ENCODE measurements at regions not wholly inside any gene's neighbourhood (a gene's known extent, or its start where the extent isn't known, plus 50 kb on each side); places are given as distances from the start of the nearest gene placed in this dataset.
"Not testable (repeated sequence)": the region's sequence is repeated elsewhere in the genome, so short reads cannot be mapped to it uniquely, and the experiment has no call there.

DNA sequence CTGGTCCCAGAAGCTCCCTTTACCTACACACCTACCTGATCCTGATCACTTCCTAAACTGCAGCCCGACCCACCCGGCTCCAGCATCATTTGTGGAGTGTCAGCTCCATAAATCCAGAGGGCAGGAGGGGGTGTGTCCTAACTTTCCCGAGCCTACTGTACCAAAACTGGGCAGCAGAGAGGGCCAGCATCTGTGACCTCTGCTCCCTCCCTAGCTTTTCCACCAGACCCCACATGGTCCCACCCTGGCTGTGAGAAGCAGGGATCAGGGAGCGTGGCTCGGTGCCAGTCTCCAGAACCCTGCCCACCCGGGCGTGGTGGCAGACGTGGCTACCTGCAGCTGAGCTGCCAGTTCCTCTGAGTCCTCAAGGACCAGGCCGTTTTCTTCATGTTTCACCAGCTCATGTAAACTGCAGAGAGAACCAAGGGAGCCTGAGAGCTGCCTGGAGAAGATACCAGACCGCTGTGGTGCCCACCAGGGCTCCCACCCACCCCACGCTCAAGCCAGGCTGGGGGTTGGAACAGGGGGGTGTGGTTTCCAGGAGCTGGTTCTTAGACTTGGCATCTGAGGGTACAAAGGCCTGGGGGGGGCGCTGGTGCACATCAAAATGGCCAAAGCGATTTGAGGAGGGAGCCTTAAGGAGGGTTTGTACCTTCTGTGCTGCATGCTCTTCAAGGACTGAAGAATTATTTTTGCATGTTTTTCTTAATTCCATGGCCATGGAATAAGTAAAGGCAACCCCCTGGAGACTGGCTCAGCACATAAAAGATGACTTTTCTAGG, 76.7 kb upstream of the DRD5 start:
- DNase-seq, result no peak
- Histone ChIP-seq H3K4me1 (no peaks in the 10 kb centered on the region), H3K36me3 (no peaks in the 10 kb centered on the region), H3K4me3 (no peak overlapping the region), H3K27ac (replicated peaks) (no peak overlapping the region), H3K9me3 (replicated peaks) (no peaks in the 10 kb centered on the region), H3K27me3 (ENCODE audit: low read depth) (no peaks in the 10 kb centered on the region)
- intact Hi-C loops (cut with micrococcal nuclease), result no loop called here
- TF ChIP-seq, protein P1, sequence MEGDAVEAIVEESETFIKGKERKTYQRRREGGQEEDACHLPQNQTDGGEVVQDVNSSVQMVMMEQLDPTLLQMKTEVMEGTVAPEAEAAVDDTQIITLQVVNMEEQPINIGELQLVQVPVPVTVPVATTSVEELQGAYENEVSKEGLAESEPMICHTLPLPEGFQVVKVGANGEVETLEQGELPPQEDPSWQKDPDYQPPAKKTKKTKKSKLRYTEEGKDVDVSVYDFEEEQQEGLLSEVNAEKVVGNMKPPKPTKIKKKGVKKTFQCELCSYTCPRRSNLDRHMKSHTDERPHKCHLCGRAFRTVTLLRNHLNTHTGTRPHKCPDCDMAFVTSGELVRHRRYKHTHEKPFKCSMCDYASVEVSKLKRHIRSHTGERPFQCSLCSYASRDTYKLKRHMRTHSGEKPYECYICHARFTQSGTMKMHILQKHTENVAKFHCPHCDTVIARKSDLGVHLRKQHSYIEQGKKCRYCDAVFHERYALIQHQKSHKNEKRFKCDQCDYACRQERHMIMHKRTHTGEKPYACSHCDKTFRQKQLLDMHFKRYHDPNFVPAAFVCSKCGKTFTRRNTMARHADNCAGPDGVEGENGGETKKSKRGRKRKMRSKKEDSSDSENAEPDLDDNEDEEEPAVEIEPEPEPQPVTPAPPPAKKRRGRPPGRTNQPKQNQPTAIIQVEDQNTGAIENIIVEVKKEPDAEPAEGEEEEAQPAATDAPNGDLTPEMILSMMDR (IDR thresholded peaks at IDR 0.05; ENCODE audit: borderline replicate concordance), result no peak

DNA sequence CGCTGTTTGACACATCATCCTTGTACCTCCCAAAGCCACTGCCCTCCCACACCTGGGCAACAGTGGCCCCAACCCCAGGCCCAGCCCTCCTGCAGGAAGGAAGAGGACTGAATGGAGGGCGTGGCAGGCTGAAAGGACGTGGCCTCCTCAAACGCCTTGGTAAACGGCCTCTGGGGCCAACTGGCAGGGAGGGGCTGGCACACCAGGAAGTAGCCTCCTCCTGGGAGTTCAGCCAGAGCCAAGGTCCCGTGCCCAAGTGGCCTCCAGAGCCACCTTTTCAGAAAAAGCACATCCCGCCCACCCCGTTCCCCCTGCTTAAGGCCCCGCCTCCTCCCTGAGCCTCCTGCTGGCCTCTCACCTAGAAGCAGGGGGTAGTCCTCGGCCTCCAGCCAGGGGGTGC, 74.2 kb upstream of the DRD5 start:
- H3K27ac ChIP-seq (replicated peaks); H3K4me1 ChIP-seq; H3K9me3 ChIP-seq (replicated peaks); H3K36me3 ChIP-seq; intact Hi-C loops (cut with micrococcal nuclease); H3K4me3 ChIP-seq; DNase-seq; H3K27me3 ChIP-seq (ENCODE audit: low read depth): not testable (repeated sequence)

DNA sequence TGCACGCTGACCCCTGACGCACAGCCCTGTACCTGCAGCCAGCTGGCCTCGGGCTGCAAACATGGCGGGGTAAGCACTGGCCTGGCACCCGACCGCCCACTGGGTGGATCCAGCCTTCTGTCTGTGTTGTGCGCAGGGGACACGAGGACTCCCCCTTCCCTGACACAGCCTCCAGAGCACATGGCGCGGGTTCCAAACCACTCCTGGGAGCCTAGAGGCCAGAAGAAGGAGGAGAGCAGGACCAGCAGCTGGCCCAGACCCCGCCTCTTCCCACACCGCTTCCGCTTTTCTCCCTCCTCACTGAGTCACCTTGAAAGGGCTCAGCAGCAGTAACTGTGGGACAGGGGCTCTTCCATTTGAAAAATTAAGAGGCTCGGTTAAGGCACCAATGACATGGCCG, 73.5 kb upstream of the DRD5 start:
- H3K27me3 ChIP-seq (ENCODE audit: low read depth); H3K27ac ChIP-seq (replicated peaks); H3K9me3 ChIP-seq (replicated peaks); H3K4me1 ChIP-seq; DNase-seq; H3K36me3 ChIP-seq; H3K4me3 ChIP-seq; intact Hi-C loops (cut with micrococcal nuclease): not testable (repeated sequence)

DNA sequence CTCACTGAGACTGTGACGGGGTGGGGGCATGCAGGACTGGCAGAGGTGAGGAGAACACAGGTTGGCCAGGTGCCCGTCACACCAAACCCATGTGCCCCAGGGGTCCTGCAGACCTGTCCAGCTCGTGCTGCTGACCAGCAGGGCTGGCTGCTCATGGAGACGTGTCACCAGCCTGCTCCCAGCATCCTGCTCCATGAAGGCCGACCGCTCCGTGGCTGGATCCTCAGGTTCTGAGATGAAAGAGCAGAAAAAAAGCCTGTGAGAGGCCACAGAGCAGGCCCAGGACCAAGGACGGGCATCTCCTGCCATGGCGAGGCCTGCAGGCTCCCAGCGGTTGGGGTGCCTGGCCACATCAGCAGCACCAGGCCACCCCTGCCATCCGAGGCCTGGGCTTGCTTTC, 71.7 kb upstream of the DRD5 start:
- TF ChIP-seq, protein P1 (IDR thresholded peaks at IDR 0.05; ENCODE audit: borderline replicate concordance), result no peak
- no peaks in the 10 kb centered on the region for H3K27me3 ChIP-seq (ENCODE audit: low read depth)
- no peak for DNase-seq
- no peaks in the 10 kb centered on the region for H3K4me1 ChIP-seq
- H3K27ac ChIP-seq (replicated peaks), result no peak overlapping the region
- no peaks in the 10 kb centered on the region for H3K9me3 ChIP-seq (replicated peaks)
- no peaks in the 10 kb centered on the region for H3K36me3 ChIP-seq
- no peak overlapping the region for H3K4me3 ChIP-seq
- intact Hi-C loops (cut with micrococcal nuclease), result no loop called here

DNA sequence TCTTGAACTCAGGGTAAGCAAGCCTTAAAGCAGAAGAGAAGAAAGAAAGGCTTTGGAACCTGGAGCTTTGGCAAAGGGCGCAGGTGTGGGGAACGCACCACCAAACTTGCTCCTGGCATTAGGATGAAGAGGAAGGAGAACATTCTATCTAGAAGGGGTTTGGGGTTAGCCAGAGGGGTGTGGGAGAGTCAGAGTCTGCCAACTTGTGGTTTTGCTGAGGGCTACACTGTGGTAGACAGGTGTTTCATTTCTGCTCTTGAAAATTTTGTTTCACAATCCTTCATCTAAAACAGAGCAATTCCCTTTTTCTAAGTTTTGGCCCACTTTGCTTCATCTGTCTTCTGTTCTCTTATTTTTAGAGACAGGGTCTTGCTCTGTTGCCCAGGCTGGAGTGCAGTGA, 66.2 kb upstream of the DRD5 start:
- H3K4me3 ChIP-seq; H3K27ac ChIP-seq (replicated peaks); H3K9me3 ChIP-seq (replicated peaks); H3K27me3 ChIP-seq (ENCODE audit: low read depth); intact Hi-C loops (cut with micrococcal nuclease); H3K4me1 ChIP-seq; H3K36me3 ChIP-seq; DNase-seq: not testable (repeated sequence)

DNA sequence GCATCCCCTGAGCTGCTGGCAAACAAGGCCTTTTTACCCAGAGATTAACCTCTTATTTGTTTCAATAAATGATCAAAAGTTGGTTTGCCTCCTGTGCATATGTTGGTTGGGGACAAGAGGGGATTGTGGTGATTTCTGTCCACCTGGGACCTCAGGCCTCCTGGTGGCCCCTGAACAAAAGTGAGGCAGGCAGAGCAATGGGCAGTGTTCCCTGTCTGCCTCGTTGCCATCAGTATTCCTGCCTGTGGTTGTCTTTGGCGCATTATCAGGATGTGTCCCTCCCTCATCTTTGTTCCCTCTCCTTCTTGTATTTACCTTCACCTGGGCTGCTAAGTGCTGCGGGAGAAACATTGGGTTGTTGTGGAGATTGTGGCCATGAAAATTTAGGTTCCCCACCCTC, 65.3 kb upstream of the DRD5 start:
- Histone ChIP-seq H3K4me3 (no peak overlapping the region), H3K27me3 (ENCODE audit: low read depth) (no peaks in the 10 kb centered on the region), H3K36me3 (no peaks in the 10 kb centered on the region), H3K4me1 (no peaks in the 10 kb centered on the region), H3K27ac (replicated peaks) (no peak overlapping the region), H3K9me3 (replicated peaks) (no peaks in the 10 kb centered on the region)
- DNase-seq, result no peak
- intact Hi-C loops (cut with micrococcal nuclease), result no loop called here
- TF ChIP-seq, protein P1 (IDR thresholded peaks at IDR 0.05; ENCODE audit: borderline replicate concordance), result no peak

DNA sequence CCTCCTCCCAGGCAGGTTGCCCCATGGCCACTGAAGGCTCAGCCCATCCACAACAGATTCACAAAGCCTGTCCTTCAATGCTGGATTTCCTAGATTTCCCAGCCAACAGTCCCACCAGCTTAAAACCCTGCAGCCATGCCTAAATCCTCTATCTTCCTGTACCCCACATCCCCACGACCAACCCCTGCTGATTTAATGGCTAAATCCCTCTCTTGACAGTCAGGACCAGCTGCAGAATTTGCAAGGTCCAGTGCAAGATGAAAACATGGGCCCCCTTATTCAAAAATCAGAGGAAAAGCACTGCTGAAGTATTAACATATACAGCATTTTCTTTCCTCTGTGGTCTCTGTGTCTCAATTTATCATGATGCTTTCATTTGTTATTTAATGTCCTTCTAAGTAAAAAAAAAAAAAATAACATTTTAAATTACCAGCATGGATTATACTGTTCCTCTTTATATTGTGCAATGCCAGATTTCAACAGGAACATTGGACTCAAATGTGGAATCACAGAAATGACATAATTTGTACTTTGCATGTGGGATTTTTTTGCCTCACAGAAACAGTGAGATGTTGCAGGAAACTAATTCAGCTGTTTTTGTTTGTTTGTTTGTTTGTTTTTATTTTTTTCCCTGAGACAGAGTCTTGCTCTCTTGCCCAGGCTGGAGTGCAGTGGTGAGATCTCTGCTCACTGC, 63.0 kb upstream of the DRD5 start:
- DNase-seq; intact Hi-C loops (cut with micrococcal nuclease); H3K4me1 ChIP-seq; H3K9me3 ChIP-seq (replicated peaks); H3K27me3 ChIP-seq (ENCODE audit: low read depth); H3K4me3 ChIP-seq; H3K27ac ChIP-seq (replicated peaks); H3K36me3 ChIP-seq: not testable (repeated sequence)

DNA sequence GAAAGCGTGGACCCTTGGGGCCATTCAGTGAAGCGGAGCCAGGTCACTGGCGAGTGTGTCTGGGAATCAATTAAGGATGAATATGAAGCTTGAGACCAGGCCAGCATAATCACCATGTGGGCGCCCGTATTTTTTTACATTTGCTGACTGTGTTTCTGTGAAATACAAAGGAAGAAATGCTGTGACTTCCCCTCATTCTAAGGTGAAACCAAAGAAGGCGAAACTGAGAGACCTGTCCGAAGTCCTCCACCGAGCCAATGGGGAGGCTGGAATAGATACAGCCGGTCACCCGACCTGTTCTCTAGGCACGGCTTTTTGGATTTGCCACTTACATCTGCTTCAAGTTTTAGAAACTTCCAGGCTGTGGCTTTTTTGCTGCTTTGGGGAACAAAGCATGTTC, 59.3 kb upstream of the DRD5 start:
- peaks cover 12% of the 10 kb centered on the region for H3K27me3 ChIP-seq (ENCODE audit: low read depth)
- DNase-seq; H3K4me3 ChIP-seq; H3K4me1 ChIP-seq; intact Hi-C loops (cut with micrococcal nuclease); H3K36me3 ChIP-seq; H3K9me3 ChIP-seq (replicated peaks); H3K27ac ChIP-seq (replicated peaks): not testable (repeated sequence)

Data from left ventricle myocardium inferior (tissue), 1 donor.